NT2/D1 (cell line): ENCODE measurements at regions not wholly inside any gene's neighbourhood (a gene's known extent, or its start where the extent isn't known, plus 50 kb on each side); places are given as distances from the start of the nearest gene placed in this dataset.

Source experiments
- SUZ12 ChIP-seq: IDR thresholded peaks from 2 replicates; pipeline ENCODE4 v1.6.1; 2011; ENCODE audit not compliant: insufficient read length, insufficient read depth; ENCODE audit errors: extremely low read depth
- YY1 ChIP-seq: IDR thresholded peaks from 2 replicates; pipeline ENCODE4 v1.6.1; 2011; ENCODE audit not compliant: insufficient read length, insufficient read depth
- ZNF274 ChIP-seq: IDR thresholded peaks from 2 replicates; pipeline ENCODE4 v1.6.1; 2011; ENCODE audit warnings: mild to moderate bottlenecking, low read depth, low read length

GRCh38 chr1:234970731-234971476, 157.7 kb downstream of the TOMM20 start:
- TF ChIP-seq ZNF274 (no peak), SUZ12 (no peak), YY1 (peak; percentile 6)
